ENCODE measurements at regions not wholly inside any gene's neighbourhood (a gene's known extent, or its start where the extent isn't known, plus 50 kb on each side); places are given as distances from the start of the nearest gene placed in this dataset.

DNA sequence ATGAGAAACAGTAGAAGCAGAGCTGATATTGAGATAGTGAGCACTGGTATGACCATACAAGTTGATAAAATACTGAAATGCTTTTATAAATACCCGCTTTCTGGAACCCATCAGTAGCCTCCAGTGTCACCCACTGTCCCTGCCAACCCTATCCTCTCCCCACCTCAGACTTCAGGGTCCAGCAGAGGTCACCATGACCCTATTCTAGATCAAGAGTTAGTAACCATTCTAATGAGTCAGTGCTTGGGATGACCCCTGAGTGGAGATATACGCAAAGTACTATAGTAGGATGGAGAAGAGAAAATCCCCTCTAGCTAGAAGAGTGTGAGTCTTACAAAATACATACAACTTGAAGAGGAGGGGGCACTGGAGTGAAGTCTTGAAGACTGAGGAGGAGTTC lies 297.9 kb upstream of the BRINP1 start:
- intact Hi-C loops (cut with micrococcal nuclease): no loop called here
- H3K36me3 ChIP-seq (ENCODE audit: control insufficient read depth in 1 of 2, insufficient read depth in 2 of 2, low read length in 2 of 2): no peaks in the 10 kb centered on the region
- H3K9ac ChIP-seq (ENCODE audit: low read length): no peak overlapping the region
- H4K20me1 ChIP-seq (ENCODE audit: insufficient read depth): no peaks in the 10 kb centered on the region
- ATAC-seq: no peak
- H3K4me1 ChIP-seq (ENCODE audit: control insufficient read depth in 1 of 2, insufficient read depth in 2 of 2, low read length in 2 of 2): no peaks in the 10 kb centered on the region
- H2AFZ ChIP-seq (ENCODE audit: low read depth, low read length, poor library complexity, severe bottlenecking): no peak overlapping the region
- H3K79me2 ChIP-seq (ENCODE audit: insufficient read depth, low read length): no peaks in the 10 kb centered on the region
- H3K27ac ChIP-seq (ENCODE audit: low read depth, low read length): no peak overlapping the region
- no peak for DNase-seq (ENCODE audit: low read depth, low spot score)
- CTCF ChIA-PET: no interaction called here
- TF ChIP-seq ZNF274 (IDR thresholded peaks at IDR 0.05; ENCODE audit: low read depth, low read length) (no peak), SIN3A (IDR thresholded peaks at IDR 0.05; ENCODE audit: low read depth) (no peak), SRF (IDR thresholded peaks at IDR 0.05; ENCODE audit: low read depth) (no peak), CEBPB (IDR thresholded peaks at IDR 0.05; ENCODE audit: low read depth) (no peak)
- TF ChIP-seq, protein P1, sequence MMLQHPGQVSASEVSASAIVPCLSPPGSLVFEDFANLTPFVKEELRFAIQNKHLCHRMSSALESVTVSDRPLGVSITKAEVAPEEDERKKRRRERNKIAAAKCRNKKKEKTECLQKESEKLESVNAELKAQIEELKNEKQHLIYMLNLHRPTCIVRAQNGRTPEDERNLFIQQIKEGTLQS (IDR thresholded peaks at IDR 0.05): no peak
- TF ChIP-seq, protein P2, sequence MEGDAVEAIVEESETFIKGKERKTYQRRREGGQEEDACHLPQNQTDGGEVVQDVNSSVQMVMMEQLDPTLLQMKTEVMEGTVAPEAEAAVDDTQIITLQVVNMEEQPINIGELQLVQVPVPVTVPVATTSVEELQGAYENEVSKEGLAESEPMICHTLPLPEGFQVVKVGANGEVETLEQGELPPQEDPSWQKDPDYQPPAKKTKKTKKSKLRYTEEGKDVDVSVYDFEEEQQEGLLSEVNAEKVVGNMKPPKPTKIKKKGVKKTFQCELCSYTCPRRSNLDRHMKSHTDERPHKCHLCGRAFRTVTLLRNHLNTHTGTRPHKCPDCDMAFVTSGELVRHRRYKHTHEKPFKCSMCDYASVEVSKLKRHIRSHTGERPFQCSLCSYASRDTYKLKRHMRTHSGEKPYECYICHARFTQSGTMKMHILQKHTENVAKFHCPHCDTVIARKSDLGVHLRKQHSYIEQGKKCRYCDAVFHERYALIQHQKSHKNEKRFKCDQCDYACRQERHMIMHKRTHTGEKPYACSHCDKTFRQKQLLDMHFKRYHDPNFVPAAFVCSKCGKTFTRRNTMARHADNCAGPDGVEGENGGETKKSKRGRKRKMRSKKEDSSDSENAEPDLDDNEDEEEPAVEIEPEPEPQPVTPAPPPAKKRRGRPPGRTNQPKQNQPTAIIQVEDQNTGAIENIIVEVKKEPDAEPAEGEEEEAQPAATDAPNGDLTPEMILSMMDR (IDR thresholded peaks at IDR 0.05 in 2 of 3, conservative IDR thresholded peaks at IDR 0.05 in 1 of 3; ENCODE audit: borderline replicate concordance in 1 of 3, insufficient read depth in 1 of 3, low read depth in 2 of 3, low read length in 2 of 3): no peak
- H3K4me3 ChIP-seq (replicated peaks in 1 of 2; ENCODE audit: low read depth in 1 of 2, low read length in 2 of 2): no peak overlapping the region
- no peaks in the 10 kb centered on the region for H3K27me3 ChIP-seq (ENCODE audit: insufficient read depth, low read length)
- H3K9me3 ChIP-seq (ENCODE audit: control insufficient read depth in 1 of 2, insufficient read depth in 1 of 2, low read depth in 1 of 2, low read length in 2 of 2): no peaks in the 10 kb centered on the region
- RAD21 ChIA-PET (ENCODE audit: low non-redundant PET in 1 of 2, low total read pairs in 2 of 2, uncharacterized antibody in 2 of 2, unreplicated experiment in 2 of 2): no interaction called here
- H3K9me2 ChIP-seq (ENCODE audit: insufficient read depth): no peaks in the 10 kb centered on the region
- no peak overlapping the region for H3K4me2 ChIP-seq (ENCODE audit: low read length)
- BruUV-seq (replicated peaks): no TSS peak
- POLR2A ChIA-PET: no interaction called here

DNA sequence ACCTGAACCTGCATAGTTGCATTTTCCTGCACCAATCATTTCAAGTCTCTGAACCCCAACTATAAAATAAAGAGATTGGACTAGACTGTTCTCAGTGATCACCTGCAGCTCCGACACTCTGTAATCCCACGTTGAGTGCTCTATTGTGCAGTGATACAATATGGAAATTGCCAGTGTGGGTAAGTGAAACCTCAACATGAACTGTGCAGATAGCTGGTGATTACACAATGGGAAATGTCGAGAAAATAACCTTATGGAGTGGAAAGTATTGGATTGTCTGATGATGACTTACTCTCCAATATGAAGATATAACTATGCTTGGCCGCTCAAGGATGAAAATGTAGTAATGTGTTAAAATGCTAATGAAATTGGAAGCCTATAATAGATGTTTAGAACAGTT lies 293.1 kb upstream of the BRINP1 start:
- H3K4me2 ChIP-seq (ENCODE audit: low read length): no peak overlapping the region
- no peak overlapping the region for H3K9ac ChIP-seq (ENCODE audit: low read length)
- no peaks in the 10 kb centered on the region for H4K20me1 ChIP-seq (ENCODE audit: insufficient read depth)
- H3K4me3 ChIP-seq (replicated peaks in 1 of 2; ENCODE audit: low read depth in 1 of 2, low read length in 2 of 2): no peak overlapping the region
- ChIA-PET CTCF (no interaction called here), POLR2A (no interaction called here), RAD21 (ENCODE audit: low non-redundant PET in 1 of 2, low total read pairs in 2 of 2, uncharacterized antibody in 2 of 2, unreplicated experiment in 2 of 2) (no interaction called here)
- no peaks in the 10 kb centered on the region for H3K9me3 ChIP-seq (ENCODE audit: control insufficient read depth in 1 of 2, insufficient read depth in 1 of 2, low read depth in 1 of 2, low read length in 2 of 2)
- H3K27ac ChIP-seq (ENCODE audit: low read depth, low read length): no peak overlapping the region
- no peaks in the 10 kb centered on the region for H3K4me1 ChIP-seq (ENCODE audit: control insufficient read depth in 1 of 2, insufficient read depth in 2 of 2, low read length in 2 of 2)
- intact Hi-C loops (cut with micrococcal nuclease): no loop called here
- BruUV-seq (replicated peaks): no TSS peak
- DNase-seq (ENCODE audit: low read depth, low spot score) (no peak), ATAC-seq (no peak)
- no peak overlapping the region for H2AFZ ChIP-seq (ENCODE audit: low read depth, low read length, poor library complexity, severe bottlenecking)
- H3K27me3 ChIP-seq (ENCODE audit: insufficient read depth, low read length): no peaks in the 10 kb centered on the region
- TF ChIP-seq, protein P3, sequence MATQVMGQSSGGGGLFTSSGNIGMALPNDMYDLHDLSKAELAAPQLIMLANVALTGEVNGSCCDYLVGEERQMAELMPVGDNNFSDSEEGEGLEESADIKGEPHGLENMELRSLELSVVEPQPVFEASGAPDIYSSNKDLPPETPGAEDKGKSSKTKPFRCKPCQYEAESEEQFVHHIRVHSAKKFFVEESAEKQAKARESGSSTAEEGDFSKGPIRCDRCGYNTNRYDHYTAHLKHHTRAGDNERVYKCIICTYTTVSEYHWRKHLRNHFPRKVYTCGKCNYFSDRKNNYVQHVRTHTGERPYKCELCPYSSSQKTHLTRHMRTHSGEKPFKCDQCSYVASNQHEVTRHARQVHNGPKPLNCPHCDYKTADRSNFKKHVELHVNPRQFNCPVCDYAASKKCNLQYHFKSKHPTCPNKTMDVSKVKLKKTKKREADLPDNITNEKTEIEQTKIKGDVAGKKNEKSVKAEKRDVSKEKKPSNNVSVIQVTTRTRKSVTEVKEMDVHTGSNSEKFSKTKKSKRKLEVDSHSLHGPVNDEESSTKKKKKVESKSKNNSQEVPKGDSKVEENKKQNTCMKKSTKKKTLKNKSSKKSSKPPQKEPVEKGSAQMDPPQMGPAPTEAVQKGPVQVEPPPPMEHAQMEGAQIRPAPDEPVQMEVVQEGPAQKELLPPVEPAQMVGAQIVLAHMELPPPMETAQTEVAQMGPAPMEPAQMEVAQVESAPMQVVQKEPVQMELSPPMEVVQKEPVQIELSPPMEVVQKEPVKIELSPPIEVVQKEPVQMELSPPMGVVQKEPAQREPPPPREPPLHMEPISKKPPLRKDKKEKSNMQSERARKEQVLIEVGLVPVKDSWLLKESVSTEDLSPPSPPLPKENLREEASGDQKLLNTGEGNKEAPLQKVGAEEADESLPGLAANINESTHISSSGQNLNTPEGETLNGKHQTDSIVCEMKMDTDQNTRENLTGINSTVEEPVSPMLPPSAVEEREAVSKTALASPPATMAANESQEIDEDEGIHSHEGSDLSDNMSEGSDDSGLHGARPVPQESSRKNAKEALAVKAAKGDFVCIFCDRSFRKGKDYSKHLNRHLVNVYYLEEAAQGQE (IDR thresholded peaks at IDR 0.05; ENCODE audit: low read depth): no peak
- TF ChIP-seq CEBPB (IDR thresholded peaks at IDR 0.05; ENCODE audit: low read depth): no peak
- TF ChIP-seq POLR2A (IDR thresholded peaks at IDR 0.05; ENCODE audit: borderline replicate concordance, extremely low read depth, insufficient read depth, insufficient read length): no peak
- TF ChIP-seq, protein P2 (IDR thresholded peaks at IDR 0.05 in 2 of 3, conservative IDR thresholded peaks at IDR 0.05 in 1 of 3; ENCODE audit: borderline replicate concordance in 1 of 3, insufficient read depth in 1 of 3, low read depth in 2 of 3, low read length in 2 of 3): no peak
- TF ChIP-seq, protein P4, sequence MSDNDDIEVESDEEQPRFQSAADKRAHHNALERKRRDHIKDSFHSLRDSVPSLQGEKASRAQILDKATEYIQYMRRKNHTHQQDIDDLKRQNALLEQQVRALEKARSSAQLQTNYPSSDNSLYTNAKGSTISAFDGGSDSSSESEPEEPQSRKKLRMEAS (IDR thresholded peaks at IDR 0.05): no peak
- TF ChIP-seq FOSL1 (IDR thresholded peaks at IDR 0.05; ENCODE audit: low read depth): no peak
- no peaks in the 10 kb centered on the region for H3K79me2 ChIP-seq (ENCODE audit: insufficient read depth, low read length)
- H3K36me3 ChIP-seq (ENCODE audit: control insufficient read depth in 1 of 2, insufficient read depth in 2 of 2, low read length in 2 of 2): no peaks in the 10 kb centered on the region
- no peaks in the 10 kb centered on the region for H3K9me2 ChIP-seq (ENCODE audit: insufficient read depth)

All from HCT116 (cell line).